ENCODE measurements at regions not wholly inside any gene's neighbourhood (a gene's known extent, or its start where the extent isn't known, plus 50 kb on each side); places are given as distances from the start of the nearest gene placed in this dataset.

DNA sequence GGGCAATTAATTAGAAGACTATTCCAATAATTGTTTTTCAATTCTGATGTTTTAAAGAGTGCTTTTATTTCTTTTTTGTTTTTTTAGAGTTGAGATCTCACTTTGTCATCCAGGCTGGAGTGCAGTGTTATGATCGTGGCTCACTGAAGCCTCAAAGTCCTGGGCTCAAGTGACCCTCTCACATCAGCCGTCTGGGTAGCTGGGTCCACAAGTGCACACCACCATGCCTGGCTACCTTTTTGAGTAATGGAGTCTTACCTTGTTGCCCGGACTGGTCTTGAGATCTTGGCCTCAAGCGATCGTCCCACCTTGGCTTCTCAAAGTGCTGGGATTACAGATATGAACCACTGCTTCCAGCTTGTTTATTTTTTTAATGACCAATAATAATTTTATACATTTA, 207.8 kb downstream of the NDFIP2 start:
- TF ChIP-seq POLR2A (IDR thresholded peaks at IDR 0.05), result no peak
- TF ChIP-seq POLR2AphosphoS5 (IDR thresholded peaks at IDR 0.05), result no peak

All from prostate gland (tissue), 1 donor.